HAP-1 (cell line): ENCODE measurements at regions not wholly inside any gene's neighbourhood (a gene's known extent, or its start where the extent isn't known, plus 50 kb on each side); places are given as distances from the start of the nearest gene placed in this dataset.
"Not testable (repeated sequence)": the region's sequence is repeated elsewhere in the genome, so short reads cannot be mapped to it uniquely, and the experiment has no call there.

Experiments used
- DNase-seq, 2 experiments: peaks; one replicate each; pipeline ENCODE4 v3.0.0-alpha.2; 2016 to 2020; ENCODE audit warnings: low spot score in 2 of 2
- H3K27me3 ChIP-seq: fragments of 250-450 bp; sonication (Bioruptor Pico); 2 replicates; pipeline ENCODE4 v1.5.1; 2020; ENCODE audit warnings: low read depth, mild to moderate bottlenecking, moderate library complexity
- H3K36me3 ChIP-seq: fragments of 250-450 bp; sonication (Bioruptor Pico); replicated peaks from 2 replicates; pipeline ENCODE4 v1.5.1; 2020; ENCODE audit warnings: mild to moderate bottlenecking
- H3K4me1 ChIP-seq: fragments of 250-450 bp; sonication (Bioruptor Pico); 2 replicates; pipeline ENCODE4 v1.5.1; 2020; ENCODE audit warnings: mild to moderate bottlenecking
- H3K4me3 ChIP-seq: fragments of 250-450 bp; sonication (Bioruptor Pico); 2 replicates; pipeline ENCODE4 v1.5.1; 2020; ENCODE audit warnings: mild to moderate bottlenecking, moderate library complexity
- H3K9me3 ChIP-seq: fragments of 250-450 bp; sonication (Bioruptor Pico); 2 replicates; pipeline ENCODE4 v1.5.1; 2020; ENCODE audit warnings: mild to moderate bottlenecking, moderate library complexity
- in situ Hi-C: fragments of 300-500 bp; cut with MboI; formaldehyde crosslinking; loops from 3 replicates; pipeline ENCODE4 v1.14.3; 2020; ENCODE audit warnings: low sequenced_read_pairs, inconsistent platforms, mixed read lengths

- Histone ChIP-seq H3K4me3 (no peak overlapping the region), H3K27me3 (no peaks in the 10 kb centered on the region), H3K36me3 (no peaks in the 10 kb centered on the region), H3K4me1 (no peaks in the 10 kb centered on the region), H3K9me3 (no peaks in the 10 kb centered on the region)
- DNase-seq = no peak
- in situ Hi-C loops = no loop called here
Observed at GRCh38 chr6:159572439-159573110, 120.5 kb downstream of the SOD2 start.

GRCh38 chr6:159565181-159565710, 127.8 kb downstream of the SOD2 start:
- H3K4me1 ChIP-seq = no peaks in the 10 kb centered on the region
- no peaks in the 10 kb centered on the region for H3K27me3 ChIP-seq
- in situ Hi-C loops = no loop called here
- no peaks in the 10 kb centered on the region for H3K36me3 ChIP-seq
- H3K9me3 ChIP-seq = no peaks in the 10 kb centered on the region
- no peak for DNase-seq
- no peak overlapping the region for H3K4me3 ChIP-seq

GRCh38 chr6:159564456-159564855, 128.6 kb downstream of the SOD2 start:
- H3K9me3 ChIP-seq = no peaks in the 10 kb centered on the region
- H3K36me3 ChIP-seq = no peaks in the 10 kb centered on the region
- no peak for DNase-seq
- H3K4me1 ChIP-seq = no peaks in the 10 kb centered on the region
- H3K4me3 ChIP-seq = no peak overlapping the region
- in situ Hi-C loops = no loop called here
- H3K27me3 ChIP-seq = no peaks in the 10 kb centered on the region

- Histone ChIP-seq H3K36me3 (no peaks in the 10 kb centered on the region), H3K9me3 (no peaks in the 10 kb centered on the region), H3K4me1 (no peaks in the 10 kb centered on the region), H3K27me3 (0 out of 2 replicates have a peak, but pooled peaks cover 5% of the 10 kb centered on the region), H3K4me3 (no peak overlapping the region)
- DNase-seq = no peak
- in situ Hi-C loops = no loop called here
Observed at GRCh38 chr6:159557031-159557430, 136.0 kb downstream of the SOD2 start.

- Histone ChIP-seq H3K9me3 (no peaks in the 10 kb centered on the region), H3K4me3 (no peak overlapping the region), H3K27me3 (peaks cover 8% of the 10 kb centered on the region; the same call in 1 of the 2 replicates), H3K36me3 (no peaks in the 10 kb centered on the region), H3K4me1 (no peaks in the 10 kb centered on the region)
- in situ Hi-C loops = no loop called here
- DNase-seq = no peak
Observed at GRCh38 chr6:159555082-159555875, 137.8 kb downstream of the SOD2 start.

GRCh38 chr6:159541296-159541695, 151.7 kb downstream of the SOD2 start:
- DNase-seq = peak; percentile 26 to 68
- Histone ChIP-seq H3K27me3 (no peaks in the 10 kb centered on the region), H3K36me3 (no peaks in the 10 kb centered on the region), H3K9me3 (no peaks in the 10 kb centered on the region), H3K4me1 (no peaks in the 10 kb centered on the region; the same call in 1 of the 2 replicates), H3K4me3 (no peak overlapping the region)
- in situ Hi-C loops = no loop called here

GRCh38 chr6:159540883-159541282, 152.2 kb downstream of the SOD2 start:
- no peak for DNase-seq
- in situ Hi-C loops = no loop called here

GRCh38 chr6:159540152-159540551, 152.9 kb downstream of the SOD2 start:
- Histone ChIP-seq H3K9me3 (no peaks in the 10 kb centered on the region), H3K4me3 (no peak overlapping the region), H3K27me3 (no peaks in the 10 kb centered on the region), H3K36me3 (no peaks in the 10 kb centered on the region), H3K4me1 (no peaks in the 10 kb centered on the region; the same call in 1 of the 2 replicates)
- in situ Hi-C loops = no loop called here
- peak in 1 of 2 experiments; percentile 44 for DNase-seq

More at GRCh38 chr6:159540883-159541282, 152.2 kb downstream of the SOD2 start:
- Histone ChIP-seq H3K36me3 (no peaks in the 10 kb centered on the region), H3K27me3 (no peaks in the 10 kb centered on the region), H3K4me1 (no peaks in the 10 kb centered on the region; the same call in 1 of the 2 replicates), H3K4me3 (no peak overlapping the region), H3K9me3 (no peaks in the 10 kb centered on the region)

GRCh38 chr6:159538031-159538430, 155.0 kb downstream of the SOD2 start:
- in situ Hi-C loops, DNase-seq, H3K4me1 ChIP-seq, H3K36me3 ChIP-seq, H3K4me3 ChIP-seq, H3K27me3 ChIP-seq, H3K9me3 ChIP-seq: not testable (repeated sequence)

- H3K4me3 ChIP-seq = no peak overlapping the region
- H3K27me3 ChIP-seq = no peaks in the 10 kb centered on the region
- in situ Hi-C loops = no loop called here
- H3K4me1 ChIP-seq = no peaks in the 10 kb centered on the region
- no peaks in the 10 kb centered on the region for H3K9me3 ChIP-seq
- no peak for DNase-seq
- no peaks in the 10 kb centered on the region for H3K36me3 ChIP-seq
Observed at GRCh38 chr6:159535656-159536350, 157.2 kb downstream of the SOD2 start.

GRCh38 chr6:159533568-159533967, 159.5 kb downstream of the SOD2 start:
- Histone ChIP-seq H3K9me3 (no peaks in the 10 kb centered on the region), H3K4me3 (no peak overlapping the region), H3K27me3 (no peaks in the 10 kb centered on the region), H3K4me1 (no peaks in the 10 kb centered on the region), H3K36me3 (no peaks in the 10 kb centered on the region)
- in situ Hi-C loops = no loop called here
- no peak for DNase-seq

- Histone ChIP-seq H3K9me3 (no peaks in the 10 kb centered on the region), H3K4me3 (no peak overlapping the region), H3K36me3 (no peaks in the 10 kb centered on the region), H3K27me3 (no peaks in the 10 kb centered on the region), H3K4me1 (no peaks in the 10 kb centered on the region)
- in situ Hi-C loops = no loop called here
- DNase-seq = no peak
Observed at GRCh38 chr6:159533016-159533415, 160.0 kb downstream of the SOD2 start.

GRCh38 chr6:159532155-159532554, 160.9 kb downstream of the SOD2 start:
- H3K4me1 ChIP-seq = no peaks in the 10 kb centered on the region
- no peaks in the 10 kb centered on the region for H3K36me3 ChIP-seq
- H3K9me3 ChIP-seq = no peaks in the 10 kb centered on the region
- DNase-seq = no peak
- in situ Hi-C loops = no loop called here
- no peak overlapping the region for H3K4me3 ChIP-seq
- H3K27me3 ChIP-seq = no peaks in the 10 kb centered on the region

- H3K4me1 ChIP-seq = no peaks in the 10 kb centered on the region
- no peaks in the 10 kb centered on the region for H3K36me3 ChIP-seq
- in situ Hi-C loops = no loop called here
- no peaks in the 10 kb centered on the region for H3K9me3 ChIP-seq
- H3K27me3 ChIP-seq = no peaks in the 10 kb centered on the region
- H3K4me3 ChIP-seq = no peak overlapping the region
- no peak for DNase-seq
Observed at GRCh38 chr6:159529934-159530333, 163.1 kb downstream of the SOD2 start.
